ENCODE measurements at regions not wholly inside any gene's neighbourhood (a gene's known extent, or its start where the extent isn't known, plus 50 kb on each side); places are given as distances from the start of the nearest gene placed in this dataset.

DNA sequence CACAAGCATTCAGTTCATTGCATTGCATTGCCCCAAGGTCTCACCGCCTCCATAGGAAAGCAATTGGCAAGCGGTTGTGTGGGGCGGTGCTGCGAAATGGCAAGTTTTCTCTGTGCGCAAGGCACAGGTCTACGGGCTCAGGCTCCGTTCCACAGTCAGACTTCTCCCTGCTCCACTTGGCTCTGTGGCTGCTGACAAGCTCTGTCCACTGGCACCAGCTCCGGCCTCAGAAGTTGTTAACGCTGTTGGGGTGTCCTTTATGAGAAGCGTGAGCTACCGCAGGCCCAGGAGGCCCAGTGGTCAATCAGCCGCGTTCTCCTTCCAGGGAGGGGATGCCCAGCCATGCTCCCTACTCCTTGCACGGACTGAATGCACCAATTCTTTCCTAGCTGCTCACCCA is 87.0 kb upstream of the GATA6 start:
- no peak for DNase-seq
- Histone ChIP-seq H3K27me3 (no peaks in the 10 kb centered on the region), H3K4me3 (no peak overlapping the region), H3K9me3 (no peaks in the 10 kb centered on the region), H3K36me3 (no peaks in the 10 kb centered on the region)

DNA sequence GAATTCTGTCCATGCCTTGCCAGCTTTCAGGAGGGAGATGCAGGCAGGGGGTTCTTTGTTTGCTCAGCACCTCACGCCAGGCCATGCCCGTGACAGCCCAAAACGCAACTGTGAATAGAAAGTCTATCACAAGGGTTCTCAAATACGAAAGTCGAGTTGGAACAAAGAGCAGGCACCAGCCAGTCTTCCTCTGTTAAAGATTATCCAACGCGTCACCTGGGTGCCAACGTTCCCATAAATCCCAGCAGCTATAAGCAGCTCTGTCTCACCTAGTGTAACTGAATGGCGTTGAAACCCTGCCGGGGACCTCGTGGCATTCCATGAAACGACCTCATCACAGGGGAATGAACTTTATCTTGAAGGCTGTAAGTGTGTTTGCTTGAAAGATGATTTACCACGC is 84.8 kb upstream of the GATA6 start:
- Histone ChIP-seq H3K36me3 (no peaks in the 10 kb centered on the region), H3K9me3 (no peaks in the 10 kb centered on the region), H3K4me3 (no peak overlapping the region), H3K27me3 (no peaks in the 10 kb centered on the region)
- DNase-seq: no peak

DNA sequence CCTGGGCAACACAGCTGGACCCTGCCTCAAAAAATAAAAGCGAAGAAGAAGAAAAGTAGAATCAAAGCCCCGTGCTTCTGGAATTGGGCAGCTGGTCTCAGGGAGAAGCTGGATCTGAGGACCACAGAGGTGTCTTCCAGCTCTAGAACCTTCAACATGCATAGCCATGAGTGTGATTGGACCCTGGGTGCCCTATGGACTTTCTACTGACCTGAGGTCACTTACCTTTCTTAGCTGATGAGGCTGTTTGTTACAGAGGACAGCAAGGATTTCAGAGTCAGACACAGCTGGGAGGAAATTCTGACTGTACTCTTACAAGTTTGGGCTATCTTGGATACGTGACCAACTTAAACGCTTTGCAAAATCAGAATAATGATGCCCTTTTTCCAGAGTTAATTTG is 82.4 kb upstream of the GATA6 start:
- Histone ChIP-seq H3K36me3 (no peaks in the 10 kb centered on the region), H3K27me3 (no peaks in the 10 kb centered on the region), H3K9me3 (no peaks in the 10 kb centered on the region), H3K4me3 (no peak overlapping the region)
- DNase-seq: no peak

DNA sequence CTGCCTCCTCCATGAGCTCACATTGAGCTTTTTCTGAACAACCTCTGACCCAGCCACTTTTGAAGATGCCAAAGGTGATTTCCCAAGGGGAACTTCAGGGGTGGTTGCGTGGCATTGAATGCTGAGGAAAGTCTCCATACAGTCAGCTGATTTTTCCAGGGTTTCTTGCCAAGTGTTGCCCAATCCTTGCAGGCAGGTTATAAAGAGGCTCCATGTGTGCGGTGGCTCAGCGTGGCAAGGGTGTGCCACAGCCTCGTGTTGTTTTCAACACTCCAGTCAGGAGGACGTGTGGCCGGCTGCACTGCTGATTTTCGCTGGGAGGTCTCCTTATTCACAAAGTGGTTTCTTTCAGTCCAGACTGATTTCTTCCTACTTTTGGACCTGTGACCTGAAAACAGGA is 81.4 kb upstream of the GATA6 start:
- no peaks in the 10 kb centered on the region for H3K27me3 ChIP-seq
- no peak for DNase-seq
- no peaks in the 10 kb centered on the region for H3K36me3 ChIP-seq

DNA sequence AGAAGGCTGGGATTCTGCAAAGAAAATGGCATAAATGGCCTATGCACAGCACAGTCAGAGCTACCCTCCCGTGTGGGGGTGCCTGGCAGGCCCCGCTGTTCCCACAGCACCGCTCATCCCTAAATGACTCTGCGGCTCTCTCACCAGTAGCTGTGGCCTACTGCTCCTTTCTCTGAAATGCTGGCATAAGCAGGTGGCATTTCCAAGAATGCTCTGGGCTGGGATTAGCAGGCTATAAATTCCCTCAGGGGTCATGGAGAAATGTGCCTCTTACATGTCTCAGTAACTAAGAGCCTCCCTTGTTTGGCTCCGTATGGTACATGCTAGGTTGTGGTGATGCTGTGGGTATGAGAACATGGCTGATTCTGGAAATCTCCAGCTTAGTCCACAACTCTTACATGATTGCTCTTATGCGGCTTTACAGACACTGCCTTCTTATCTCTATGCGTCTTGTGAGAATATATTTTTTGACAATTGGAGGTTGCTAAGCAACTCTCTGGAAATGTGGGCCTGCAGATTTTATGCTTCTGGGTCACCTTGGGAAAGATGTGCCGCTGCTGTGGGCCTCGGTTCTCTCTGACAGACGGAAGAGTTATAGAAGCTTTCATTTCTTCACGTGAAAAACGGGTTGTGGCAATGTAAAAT is 80.3 kb upstream of the GATA6 start:
- Histone ChIP-seq H3K9me3 (no peaks in the 10 kb centered on the region), H3K36me3 (no peaks in the 10 kb centered on the region), H3K4me3 (no peak overlapping the region), H3K27me3 (no peaks in the 10 kb centered on the region)
- no peak for DNase-seq

More for the DNA sequence above, 81.4 kb upstream of the GATA6 start:
- Histone ChIP-seq H3K9me3 (no peaks in the 10 kb centered on the region), H3K4me3 (no peak overlapping the region)

DNA sequence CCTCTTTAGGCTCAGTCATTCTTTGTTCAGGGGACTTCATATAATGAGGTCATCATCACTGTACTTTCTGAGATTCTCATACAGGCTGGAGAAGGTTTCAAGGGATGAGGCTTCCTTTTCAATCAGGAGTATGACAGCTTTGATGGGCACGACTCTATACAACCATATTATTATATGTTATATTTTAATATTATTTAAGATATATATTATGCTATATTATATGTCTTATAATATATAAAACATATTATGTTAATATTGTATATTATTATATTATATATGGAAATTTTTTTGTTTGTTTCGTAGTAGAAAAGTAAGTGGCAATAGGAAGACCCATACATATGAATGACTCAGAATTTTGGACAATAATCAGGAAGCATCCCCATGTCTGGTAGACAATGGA is 78.0 kb upstream of the GATA6 start:
- Histone ChIP-seq H3K27me3 (no peaks in the 10 kb centered on the region), H3K4me3 (no peak overlapping the region), H3K9me3 (no peaks in the 10 kb centered on the region), H3K36me3 (no peaks in the 10 kb centered on the region)
- DNase-seq: no peak

DNA sequence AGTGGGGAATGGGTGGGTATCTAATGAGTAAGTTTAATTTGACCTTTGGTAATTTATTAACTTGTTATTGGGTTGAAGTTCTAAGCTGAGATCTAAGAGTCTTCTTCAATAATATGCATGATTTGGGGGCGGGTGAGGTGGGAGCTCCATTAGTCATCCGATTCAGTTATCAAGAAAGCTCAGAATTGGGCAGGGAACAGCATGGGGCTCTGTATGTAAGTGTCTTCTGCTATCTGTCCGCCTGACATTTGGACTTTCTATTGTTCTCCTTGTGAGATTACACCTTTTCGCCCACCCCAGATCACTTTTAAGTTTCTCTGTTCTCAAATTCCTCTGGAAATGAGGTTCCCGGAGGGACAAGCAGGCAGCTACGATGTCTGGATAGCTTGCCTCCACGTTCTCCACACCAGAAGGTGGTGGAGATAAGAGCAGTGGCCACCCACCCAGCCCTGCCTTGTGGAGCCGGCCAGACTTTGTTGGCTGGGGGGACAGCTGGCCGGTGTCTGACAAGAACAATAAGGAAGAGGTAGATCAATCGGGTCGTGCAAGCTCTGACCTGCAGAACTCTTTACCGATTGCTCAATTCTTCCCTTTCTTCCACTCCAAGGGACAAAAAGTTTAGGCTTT is 75.5 kb upstream of the GATA6 start:
- Histone ChIP-seq H3K36me3 (no peaks in the 10 kb centered on the region), H3K27me3 (no peaks in the 10 kb centered on the region)

DNA sequence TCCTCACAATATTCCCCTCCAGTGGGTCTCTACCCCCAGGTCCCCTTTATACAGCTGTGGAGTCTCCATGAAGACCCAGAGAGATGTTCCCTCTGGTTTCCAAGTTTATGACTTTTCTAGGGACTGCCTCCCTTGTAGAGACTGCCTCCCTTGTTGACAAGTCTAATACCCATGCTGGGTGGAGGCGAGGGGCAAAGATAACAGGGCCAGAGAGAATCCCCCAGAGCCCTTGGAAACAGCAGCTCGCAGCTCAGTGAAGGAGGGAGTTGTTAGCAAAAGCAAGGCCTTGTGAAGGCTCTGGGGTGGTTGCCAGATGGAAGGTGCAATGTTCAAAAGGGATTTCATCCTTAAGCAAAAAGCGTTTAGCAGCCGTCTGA is 75.0 kb upstream of the GATA6 start:
- Histone ChIP-seq H3K9me3 (no peaks in the 10 kb centered on the region), H3K4me3 (no peak overlapping the region), H3K36me3 (no peaks in the 10 kb centered on the region), H3K27me3 (no peaks in the 10 kb centered on the region)
- no peak for DNase-seq

More for the DNA sequence above, 75.5 kb upstream of the GATA6 start:
- no peak overlapping the region for H3K4me3 ChIP-seq
- no peaks in the 10 kb centered on the region for H3K9me3 ChIP-seq
- no peak for DNase-seq

DNA sequence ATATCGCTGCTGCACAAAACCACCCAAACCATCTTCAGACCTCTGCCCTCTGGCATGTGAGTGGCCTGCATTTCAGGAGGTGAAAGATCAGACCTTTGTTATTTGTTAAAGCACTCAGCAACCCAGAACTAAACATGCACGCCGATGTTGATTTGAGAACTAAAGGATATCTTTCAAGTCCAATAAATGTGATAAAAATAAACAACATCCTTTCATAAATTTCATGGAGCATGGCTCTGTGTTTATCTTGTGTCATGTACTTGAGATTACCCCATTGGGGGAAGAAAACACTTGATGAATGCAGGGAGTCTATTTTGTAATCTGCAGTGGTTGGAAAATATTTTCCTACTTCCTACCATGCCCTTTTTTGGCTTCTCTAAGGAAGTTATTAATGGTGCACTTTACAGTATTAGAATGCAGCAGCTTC is 70.8 kb upstream of the GATA6 start:
- no peaks in the 10 kb centered on the region for H3K27me3 ChIP-seq
- no peak overlapping the region for H3K4me3 ChIP-seq
- H3K36me3 ChIP-seq: no peaks in the 10 kb centered on the region
- no peak for DNase-seq
- H3K9me3 ChIP-seq: no peaks in the 10 kb centered on the region

DNA sequence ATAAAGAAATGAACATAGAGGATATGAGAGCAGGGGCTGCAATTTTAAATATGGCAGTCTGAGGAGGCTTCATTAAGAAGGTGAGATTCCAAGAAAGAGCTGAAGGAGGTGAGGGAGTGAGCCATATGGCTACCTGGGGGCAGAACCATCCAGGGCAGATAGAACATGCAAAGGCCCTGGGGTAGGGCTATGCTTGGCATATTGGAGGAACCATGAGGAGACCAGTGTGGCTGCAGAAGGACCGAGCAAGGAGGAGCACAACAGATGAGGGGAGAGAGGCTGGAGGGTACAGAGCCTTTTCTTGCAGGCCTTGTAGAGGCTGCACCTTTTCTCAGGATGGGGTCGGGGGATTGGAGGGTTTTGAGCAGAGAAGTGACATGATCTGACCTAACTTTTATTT is 69.5 kb upstream of the GATA6 start:
- Histone ChIP-seq H3K27me3 (no peaks in the 10 kb centered on the region), H3K36me3 (no peaks in the 10 kb centered on the region), H3K4me3 (no peak overlapping the region), H3K9me3 (no peaks in the 10 kb centered on the region)
- DNase-seq: no peak

DNA sequence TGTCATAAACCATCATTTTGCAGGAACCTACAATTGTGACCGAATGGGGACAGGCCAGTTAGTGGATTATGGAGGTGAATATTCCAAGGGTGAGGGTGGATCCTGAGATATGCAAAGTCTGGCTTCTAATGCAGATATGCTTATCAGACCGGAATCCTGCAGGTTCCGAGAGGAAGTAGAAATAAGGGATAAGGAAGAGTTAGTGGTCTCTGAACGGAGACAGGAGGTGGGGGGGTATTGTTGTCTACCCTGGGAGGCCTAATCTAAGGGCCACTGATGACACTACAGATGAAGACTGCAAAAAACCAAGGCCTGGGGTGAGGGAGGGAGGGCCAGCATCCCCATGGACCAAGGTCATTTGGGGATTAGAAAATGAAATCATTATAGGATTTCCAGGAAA is 67.7 kb upstream of the GATA6 start:
- DNase-seq: no peak
- H3K27me3 ChIP-seq: no peaks in the 10 kb centered on the region
- H3K9me3 ChIP-seq: no peaks in the 10 kb centered on the region
- H3K4me3 ChIP-seq: no peak overlapping the region
- no peaks in the 10 kb centered on the region for H3K36me3 ChIP-seq

DNA sequence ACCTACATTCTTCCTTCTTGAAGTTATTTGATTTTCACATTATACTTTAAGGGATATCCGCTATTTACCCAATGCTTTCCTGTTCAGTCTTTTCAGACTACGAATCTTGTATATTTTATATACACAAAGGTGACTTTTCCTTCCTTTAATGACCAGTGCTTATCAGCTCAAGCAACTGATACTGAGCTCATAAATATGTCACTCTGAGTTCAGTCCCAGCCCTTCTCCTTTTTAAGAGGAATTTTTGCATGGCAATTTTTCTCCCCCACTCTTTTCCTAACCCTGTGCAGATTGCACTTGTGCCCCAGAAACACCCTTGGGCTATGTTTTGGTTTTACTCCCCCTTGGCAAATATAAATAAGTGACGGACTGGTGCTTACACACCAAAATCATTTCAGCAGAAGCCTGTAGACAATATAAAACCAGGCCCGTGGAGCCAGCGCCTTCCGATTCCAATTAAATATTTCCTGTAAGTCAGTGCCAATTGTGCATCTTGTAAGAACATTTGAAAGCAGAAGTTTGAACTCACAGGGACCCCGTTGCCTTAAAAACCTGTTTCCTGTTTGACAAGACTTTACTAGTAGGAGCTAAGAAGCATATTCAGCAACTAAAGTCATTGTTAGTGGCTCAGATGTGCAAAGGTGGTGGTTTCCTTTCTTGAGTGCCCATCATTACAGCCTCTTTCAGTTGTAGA is 66.3 kb upstream of the GATA6 start:
- H3K27me3 ChIP-seq: no peaks in the 10 kb centered on the region

DNA sequence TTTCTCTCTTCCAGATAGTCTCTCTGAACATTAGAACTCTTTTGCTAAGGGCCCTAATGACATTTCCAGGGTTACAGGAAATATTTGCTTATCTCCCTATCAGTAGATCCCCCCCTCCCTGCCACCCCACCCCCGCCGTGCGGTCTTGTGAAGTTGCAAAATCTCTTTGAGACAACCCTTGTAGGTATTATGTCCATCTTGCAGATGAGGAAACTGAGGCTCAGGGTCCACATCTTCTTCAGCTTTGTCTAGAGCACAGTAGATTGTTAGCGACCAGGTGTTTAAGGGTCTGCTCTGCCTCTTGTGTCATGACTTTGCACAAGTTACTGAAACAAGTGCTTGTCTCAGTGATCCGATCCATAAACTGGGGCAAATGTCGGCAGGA is 65.8 kb upstream of the GATA6 start:
- H3K9me3 ChIP-seq: no peaks in the 10 kb centered on the region
- no peak for DNase-seq
- no peak overlapping the region for H3K4me3 ChIP-seq
- no peaks in the 10 kb centered on the region for H3K27me3 ChIP-seq
- H3K36me3 ChIP-seq: no peaks in the 10 kb centered on the region

More for the DNA sequence above, 66.3 kb upstream of the GATA6 start:
- no peaks in the 10 kb centered on the region for H3K36me3 ChIP-seq
- DNase-seq: no peak
- no peak overlapping the region for H3K4me3 ChIP-seq
- no peaks in the 10 kb centered on the region for H3K9me3 ChIP-seq

DNA sequence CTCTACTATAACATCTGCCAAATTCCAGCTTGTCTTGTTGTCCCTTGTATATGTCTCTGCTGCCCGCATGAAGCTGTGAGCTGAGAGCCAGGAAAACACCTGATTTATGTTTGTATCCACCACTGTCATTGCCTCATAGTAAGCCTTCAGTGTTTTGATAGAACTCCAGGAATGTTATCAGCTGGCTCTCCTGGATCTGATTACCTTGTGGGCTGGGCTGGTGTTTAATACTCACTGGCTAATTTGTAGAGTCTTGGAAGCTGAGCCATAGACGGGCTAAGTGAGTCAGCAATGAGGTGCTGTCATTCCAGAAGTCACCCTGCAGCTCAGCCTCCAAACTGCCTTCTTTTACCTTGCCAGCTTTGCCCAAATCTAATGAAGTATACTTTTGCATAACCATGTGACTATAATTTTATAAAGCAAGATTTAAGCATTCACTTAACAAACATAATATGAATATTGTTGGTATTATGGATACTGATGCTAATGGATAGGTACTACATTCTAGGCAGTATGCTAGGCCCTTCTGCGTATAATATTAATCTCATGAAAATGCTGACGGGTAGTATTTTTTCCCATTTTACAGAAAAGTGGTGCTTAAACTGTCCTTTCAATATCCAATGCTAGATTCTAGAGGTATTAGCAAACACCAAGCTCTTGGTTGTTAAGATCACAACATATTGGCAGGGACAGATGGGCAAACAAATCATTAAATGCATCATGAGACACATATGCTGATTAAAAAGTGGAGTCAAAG is 62.7 kb upstream of the GATA6 start:
- H3K36me3 ChIP-seq: no peaks in the 10 kb centered on the region
- no peak overlapping the region for H3K4me3 ChIP-seq
- no peaks in the 10 kb centered on the region for H3K9me3 ChIP-seq
- no peaks in the 10 kb centered on the region for H3K27me3 ChIP-seq
- DNase-seq: peak; percentile 4

DNA sequence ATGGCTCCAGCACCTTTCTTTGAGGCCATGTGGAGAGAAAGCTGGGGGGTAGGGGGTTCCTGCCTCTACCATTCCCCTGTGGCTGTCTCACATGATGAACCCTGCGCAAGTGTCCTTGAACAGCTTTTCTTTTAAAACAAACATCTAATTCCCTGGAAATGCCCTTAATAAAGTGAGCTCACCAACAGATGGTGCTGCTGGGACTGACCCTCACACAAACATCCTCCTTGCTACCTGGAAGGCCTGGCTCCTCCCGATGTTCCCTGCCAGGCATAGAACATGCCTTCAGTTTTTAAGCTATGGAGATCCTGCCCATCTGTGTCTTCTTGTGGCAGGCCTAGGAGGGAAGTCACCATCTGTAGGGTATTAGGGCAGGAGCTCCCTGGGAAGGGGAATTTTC is 60.7 kb upstream of the GATA6 start:
- DNase-seq: no peak
- H3K9me3 ChIP-seq: no peaks in the 10 kb centered on the region
- H3K4me3 ChIP-seq: no peak overlapping the region
- no peaks in the 10 kb centered on the region for H3K27me3 ChIP-seq
- H3K36me3 ChIP-seq: no peaks in the 10 kb centered on the region

DNA sequence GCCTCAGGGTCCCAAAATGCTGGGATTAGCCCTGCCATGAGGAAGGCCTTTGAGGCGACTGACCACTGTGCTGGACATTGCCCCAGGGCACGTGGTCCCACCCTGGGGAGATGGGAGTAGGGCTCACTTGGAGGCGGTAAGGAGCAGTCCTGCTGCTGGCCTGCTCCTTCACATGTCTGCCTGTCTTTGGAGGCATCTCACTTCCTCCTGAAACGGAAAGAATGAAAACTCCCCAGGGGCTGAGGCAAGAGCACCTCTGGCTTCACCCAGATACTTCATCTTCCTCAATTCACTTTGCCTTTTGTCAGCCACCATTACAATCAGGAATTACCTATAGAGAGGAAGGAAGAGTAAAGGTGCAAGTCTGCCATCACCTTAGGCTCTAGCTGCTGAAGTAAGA is 59.9 kb upstream of the GATA6 start:
- Histone ChIP-seq H3K36me3 (no peaks in the 10 kb centered on the region), H3K27me3 (no peaks in the 10 kb centered on the region), H3K9me3 (no peaks in the 10 kb centered on the region), H3K4me3 (no peak overlapping the region)
- DNase-seq: no peak

DNA sequence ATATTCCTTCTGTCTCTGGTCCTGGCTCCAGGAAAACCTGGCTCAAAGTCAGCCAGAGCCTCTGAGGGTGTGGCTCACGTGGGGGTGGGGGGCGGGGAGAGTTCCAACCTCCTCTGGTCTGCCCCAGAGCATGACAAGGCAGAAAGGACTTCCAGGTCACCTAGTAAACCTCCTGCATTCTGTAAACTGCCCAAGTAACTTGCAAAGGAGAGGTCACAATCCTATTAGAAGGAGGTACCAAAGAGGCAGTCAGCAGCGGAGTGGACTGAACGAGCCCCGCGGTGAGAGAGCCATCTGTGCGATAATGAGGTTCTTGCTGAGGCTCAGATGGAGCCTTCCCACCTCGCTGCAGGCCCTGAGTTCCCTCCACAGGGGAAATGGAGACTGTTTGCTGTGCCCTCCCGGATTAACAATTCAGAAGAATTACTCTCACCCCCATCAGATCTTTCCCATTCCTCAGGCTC is 58.9 kb upstream of the GATA6 start:
- no peaks in the 10 kb centered on the region for H3K27me3 ChIP-seq
- no peaks in the 10 kb centered on the region for H3K9me3 ChIP-seq
- no peaks in the 10 kb centered on the region for H3K36me3 ChIP-seq
- no peak overlapping the region for H3K4me3 ChIP-seq
- DNase-seq: no peak
